ENCODE measurements at regions not wholly inside any gene's neighbourhood (a gene's known extent, or its start where the extent isn't known, plus 50 kb on each side); places are given as distances from the start of the nearest gene placed in this dataset.

DNA sequence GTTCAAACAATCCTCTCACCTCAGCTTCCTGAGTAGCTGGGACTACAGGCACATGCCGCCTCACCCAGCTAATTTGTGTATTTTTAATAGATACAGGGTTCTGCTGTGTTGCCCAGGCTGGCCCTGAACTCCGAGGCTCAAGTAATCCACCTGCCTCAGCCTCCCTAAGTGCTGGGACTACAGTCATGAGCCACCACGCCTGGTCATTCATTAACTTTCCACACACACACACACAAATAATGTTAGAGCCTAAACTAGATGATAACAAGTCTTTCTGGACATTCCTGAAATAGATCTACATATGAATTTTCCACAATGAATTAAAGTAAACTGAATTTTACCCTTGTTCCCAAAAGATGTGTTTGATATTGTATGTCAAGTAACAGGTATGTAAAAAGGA lies 776.0 kb downstream of the GALC start:
- TF ChIP-seq, protein P1, sequence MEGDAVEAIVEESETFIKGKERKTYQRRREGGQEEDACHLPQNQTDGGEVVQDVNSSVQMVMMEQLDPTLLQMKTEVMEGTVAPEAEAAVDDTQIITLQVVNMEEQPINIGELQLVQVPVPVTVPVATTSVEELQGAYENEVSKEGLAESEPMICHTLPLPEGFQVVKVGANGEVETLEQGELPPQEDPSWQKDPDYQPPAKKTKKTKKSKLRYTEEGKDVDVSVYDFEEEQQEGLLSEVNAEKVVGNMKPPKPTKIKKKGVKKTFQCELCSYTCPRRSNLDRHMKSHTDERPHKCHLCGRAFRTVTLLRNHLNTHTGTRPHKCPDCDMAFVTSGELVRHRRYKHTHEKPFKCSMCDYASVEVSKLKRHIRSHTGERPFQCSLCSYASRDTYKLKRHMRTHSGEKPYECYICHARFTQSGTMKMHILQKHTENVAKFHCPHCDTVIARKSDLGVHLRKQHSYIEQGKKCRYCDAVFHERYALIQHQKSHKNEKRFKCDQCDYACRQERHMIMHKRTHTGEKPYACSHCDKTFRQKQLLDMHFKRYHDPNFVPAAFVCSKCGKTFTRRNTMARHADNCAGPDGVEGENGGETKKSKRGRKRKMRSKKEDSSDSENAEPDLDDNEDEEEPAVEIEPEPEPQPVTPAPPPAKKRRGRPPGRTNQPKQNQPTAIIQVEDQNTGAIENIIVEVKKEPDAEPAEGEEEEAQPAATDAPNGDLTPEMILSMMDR (IDR thresholded peaks at IDR 0.05; ENCODE audit: insufficient read depth, low read depth, low read length), result no peak
- TF ChIP-seq EZH2 (IDR thresholded peaks at IDR 0.05; ENCODE audit: insufficient read depth, low read length), result no peak
